ENCODE measurements at regions not wholly inside any gene's neighbourhood (a gene's known extent, or its start where the extent isn't known, plus 50 kb on each side); places are given as distances from the start of the nearest gene placed in this dataset.

DNA sequence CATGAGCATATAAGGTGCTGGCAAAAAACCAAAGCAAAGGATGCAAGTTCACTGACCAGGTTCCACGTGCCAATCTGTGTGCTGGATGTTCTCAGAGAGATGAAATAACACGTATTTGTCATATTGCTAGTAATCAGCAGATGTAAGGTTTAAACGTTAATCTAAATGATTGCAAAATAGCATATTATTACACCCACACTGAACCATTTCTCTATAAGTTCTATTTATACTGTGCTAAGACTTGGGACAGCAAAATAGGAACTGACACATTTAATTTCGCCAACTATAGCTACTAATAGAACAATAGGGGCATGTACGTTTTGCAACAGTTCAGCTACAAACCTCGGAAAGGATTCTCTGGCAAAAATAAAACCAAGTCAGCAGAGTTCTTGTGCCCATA is 350.3 kb upstream of the ZNF385D start:
- H3K27ac ChIP-seq (ENCODE audit: low read length) = no peak overlapping the region
- no peaks in the 10 kb centered on the region for H3K36me3 ChIP-seq (ENCODE audit: control insufficient read depth, insufficient read depth, low read length)
- no peaks in the 10 kb centered on the region for H3K27me3 ChIP-seq (ENCODE audit: control insufficient read depth, insufficient read depth, low read length)
- no peak overlapping the region for H3K4me3 ChIP-seq (ENCODE audit: low read length)
- H3K4me1 ChIP-seq (ENCODE audit: control insufficient read depth, insufficient read depth, low read length) = no peaks in the 10 kb centered on the region
- no peak for DNase-seq
- no peaks in the 10 kb centered on the region for H3K9me3 ChIP-seq (ENCODE audit: control insufficient read depth, low read depth, low read length)
- WGBS (ENCODE audit: insufficient coverage, low lambda C conversion rate) = no CpG with 5 or more reads among the region's 6 CpGs

DNA sequence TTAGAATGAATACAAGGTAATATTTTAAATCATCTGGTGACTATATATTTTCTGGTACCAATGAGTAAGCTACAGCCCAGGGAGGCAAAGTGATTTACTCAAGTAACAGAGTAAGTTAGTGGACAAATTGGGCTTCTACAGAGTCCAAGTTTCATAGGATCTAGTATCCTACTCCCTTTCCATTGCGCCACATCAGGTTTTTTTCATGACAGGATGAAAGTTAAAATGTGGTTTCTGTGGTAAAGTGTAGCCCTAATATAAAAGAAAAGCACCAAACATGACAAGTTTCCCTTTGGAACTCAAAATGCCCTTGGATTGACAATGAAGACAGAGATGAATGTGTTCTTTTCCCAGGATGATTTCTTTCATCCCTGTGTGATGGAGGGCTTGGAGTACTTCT is 350.8 kb upstream of the ZNF385D start:
- H3K9me3 ChIP-seq (ENCODE audit: control insufficient read depth, low read depth, low read length) = no peaks in the 10 kb centered on the region
- no peaks in the 10 kb centered on the region for H3K36me3 ChIP-seq (ENCODE audit: control insufficient read depth, insufficient read depth, low read length)
- H3K27ac ChIP-seq (ENCODE audit: low read length) = no peak overlapping the region
- no CpG with 5 or more reads among the region's 1 CpG for WGBS (ENCODE audit: insufficient coverage, low lambda C conversion rate)
- no peaks in the 10 kb centered on the region for H3K4me1 ChIP-seq (ENCODE audit: control insufficient read depth, insufficient read depth, low read length)
- H3K27me3 ChIP-seq (ENCODE audit: control insufficient read depth, insufficient read depth, low read length) = no peaks in the 10 kb centered on the region
- no peak overlapping the region for H3K4me3 ChIP-seq (ENCODE audit: low read length)
- DNase-seq = no peak

DNA sequence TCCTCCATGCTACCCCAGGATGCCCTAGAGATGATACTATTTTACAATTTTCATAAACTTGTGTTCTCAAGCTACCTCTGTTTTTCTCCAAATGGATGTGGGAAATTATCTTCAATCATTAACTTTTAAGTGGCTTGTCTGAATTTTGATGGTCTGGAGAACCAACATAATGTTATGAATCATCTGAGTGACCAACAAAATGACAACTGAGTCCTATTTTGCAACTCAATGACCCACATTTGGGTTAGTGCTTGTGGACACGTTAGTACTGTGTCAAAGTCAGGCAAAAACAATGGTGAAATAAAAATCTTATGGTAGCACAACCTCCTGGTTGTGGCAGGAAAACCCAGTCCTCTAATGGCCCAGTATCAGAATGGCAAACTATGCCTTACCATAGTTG is 352.4 kb upstream of the ZNF385D start:
- no peak overlapping the region for H3K27ac ChIP-seq (ENCODE audit: low read length)
- H3K9me3 ChIP-seq (ENCODE audit: control insufficient read depth, low read depth, low read length) = no peaks in the 10 kb centered on the region
- DNase-seq = no peak
- H3K27me3 ChIP-seq (ENCODE audit: control insufficient read depth, insufficient read depth, low read length) = no peaks in the 10 kb centered on the region
- no CpG with 5 or more reads among the region's 1 CpG for WGBS (ENCODE audit: insufficient coverage, low lambda C conversion rate)
- H3K4me3 ChIP-seq (ENCODE audit: low read length) = no peak overlapping the region
- no peaks in the 10 kb centered on the region for H3K4me1 ChIP-seq (ENCODE audit: control insufficient read depth, insufficient read depth, low read length)
- H3K36me3 ChIP-seq (ENCODE audit: control insufficient read depth, insufficient read depth, low read length) = no peaks in the 10 kb centered on the region

DNA sequence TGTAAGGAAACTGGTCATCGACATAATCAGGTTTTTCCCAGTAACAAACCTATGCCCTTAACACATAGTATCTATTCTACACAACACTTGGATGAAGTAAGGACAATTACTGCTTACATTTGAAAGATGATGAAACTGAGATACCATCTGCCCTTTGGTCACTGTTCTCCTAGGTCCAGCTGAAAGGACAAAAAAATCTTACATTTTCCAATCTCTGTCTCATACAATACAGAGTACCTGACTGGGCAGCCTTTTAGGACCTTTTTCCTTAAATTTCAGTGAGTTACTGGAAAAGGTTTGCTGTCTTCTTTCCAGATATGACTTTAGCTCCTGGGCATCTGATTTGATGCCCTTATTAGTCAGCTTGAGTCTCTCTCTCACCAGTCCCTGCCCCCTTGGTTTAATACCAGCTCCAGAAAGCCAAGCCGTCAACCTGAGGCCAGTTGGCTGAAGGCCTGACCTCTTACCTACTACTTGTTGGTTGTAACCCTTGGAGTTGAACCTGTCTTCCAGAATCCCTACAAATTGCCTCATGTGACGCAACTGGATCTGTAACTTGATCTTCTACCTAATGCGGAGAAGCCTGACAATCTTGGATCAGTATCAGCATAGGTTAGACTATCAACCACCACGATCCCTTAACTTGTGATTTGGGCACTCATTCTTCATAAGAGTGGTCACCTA is 355.3 kb upstream of the ZNF385D start:
- no peaks in the 10 kb centered on the region for H3K9me3 ChIP-seq (ENCODE audit: control insufficient read depth, low read depth, low read length)
- H3K27ac ChIP-seq (ENCODE audit: low read length) = no peak overlapping the region
- no peak overlapping the region for H3K4me3 ChIP-seq (ENCODE audit: low read length)
- H3K36me3 ChIP-seq (ENCODE audit: control insufficient read depth, insufficient read depth, low read length) = no peaks in the 10 kb centered on the region
- no peak for DNase-seq
- WGBS (ENCODE audit: insufficient coverage, low lambda C conversion rate) = 80% methylated on average over 1 of the region's 5 CpGs
- no peaks in the 10 kb centered on the region for H3K27me3 ChIP-seq (ENCODE audit: control insufficient read depth, insufficient read depth, low read length)
- no peaks in the 10 kb centered on the region for H3K4me1 ChIP-seq (ENCODE audit: control insufficient read depth, insufficient read depth, low read length)

DNA sequence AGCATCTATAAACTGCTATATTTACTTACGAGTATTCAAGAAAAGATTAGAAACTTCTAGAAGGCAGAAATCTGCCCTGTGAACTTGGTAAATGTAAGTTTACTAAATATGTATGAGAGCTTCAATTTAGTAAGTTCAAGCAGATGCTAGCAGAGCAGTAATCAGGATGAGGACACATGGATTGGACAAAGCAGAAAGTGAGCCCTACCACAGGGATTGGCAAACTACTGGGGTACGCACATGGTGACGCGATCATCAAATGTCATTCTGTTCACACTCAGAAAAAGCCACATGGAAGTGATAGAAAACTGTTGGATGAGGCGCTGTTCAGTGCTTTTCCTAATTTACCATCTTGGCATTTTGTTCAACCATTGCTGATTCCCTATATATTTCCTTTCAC is 360.2 kb upstream of the ZNF385D start:
- H3K4me1 ChIP-seq (ENCODE audit: control insufficient read depth, insufficient read depth, low read length) = no peaks in the 10 kb centered on the region
- no peaks in the 10 kb centered on the region for H3K36me3 ChIP-seq (ENCODE audit: control insufficient read depth, insufficient read depth, low read length)
- no peak overlapping the region for H3K4me3 ChIP-seq (ENCODE audit: low read length)
- no peaks in the 10 kb centered on the region for H3K27me3 ChIP-seq (ENCODE audit: control insufficient read depth, insufficient read depth, low read length)
- WGBS (ENCODE audit: insufficient coverage, low lambda C conversion rate) = 75% methylated on average over 2 of the region's 5 CpGs
- H3K9me3 ChIP-seq (ENCODE audit: control insufficient read depth, low read depth, low read length) = no peaks in the 10 kb centered on the region
- no peak for DNase-seq
- H3K27ac ChIP-seq (ENCODE audit: low read length) = no peak overlapping the region

DNA sequence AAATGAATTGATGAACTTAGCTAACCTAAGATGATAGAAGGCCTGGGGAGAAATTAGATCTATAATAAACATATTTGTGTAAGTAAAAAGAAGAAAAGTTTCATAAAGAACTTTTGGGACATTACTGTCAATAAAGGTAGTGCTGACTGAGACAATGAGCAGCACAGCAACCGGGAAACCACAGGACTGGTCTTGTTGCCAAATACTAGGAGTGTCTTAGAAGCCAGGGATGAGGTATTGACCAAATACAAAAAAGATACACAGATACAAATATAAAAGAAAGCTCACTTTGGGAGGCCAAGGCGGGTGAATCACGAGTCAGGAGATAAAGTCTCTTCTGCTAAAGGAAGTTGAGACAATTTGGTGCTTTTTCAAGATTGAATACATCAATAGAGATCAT is 362.4 kb upstream of the ZNF385D start:
- Histone ChIP-seq H3K9me3 (ENCODE audit: control insufficient read depth, low read depth, low read length) (no peaks in the 10 kb centered on the region), H3K27me3 (ENCODE audit: control insufficient read depth, insufficient read depth, low read length) (no peaks in the 10 kb centered on the region), H3K4me1 (ENCODE audit: control insufficient read depth, insufficient read depth, low read length) (no peaks in the 10 kb centered on the region), H3K36me3 (ENCODE audit: control insufficient read depth, insufficient read depth, low read length) (no peaks in the 10 kb centered on the region), H3K4me3 (ENCODE audit: low read length) (no peak overlapping the region), H3K27ac (ENCODE audit: low read length) (no peak overlapping the region)
- no peak for DNase-seq
- WGBS (ENCODE audit: insufficient coverage, low lambda C conversion rate) = 81% methylated on average over 3 of the region's 3 CpGs

DNA sequence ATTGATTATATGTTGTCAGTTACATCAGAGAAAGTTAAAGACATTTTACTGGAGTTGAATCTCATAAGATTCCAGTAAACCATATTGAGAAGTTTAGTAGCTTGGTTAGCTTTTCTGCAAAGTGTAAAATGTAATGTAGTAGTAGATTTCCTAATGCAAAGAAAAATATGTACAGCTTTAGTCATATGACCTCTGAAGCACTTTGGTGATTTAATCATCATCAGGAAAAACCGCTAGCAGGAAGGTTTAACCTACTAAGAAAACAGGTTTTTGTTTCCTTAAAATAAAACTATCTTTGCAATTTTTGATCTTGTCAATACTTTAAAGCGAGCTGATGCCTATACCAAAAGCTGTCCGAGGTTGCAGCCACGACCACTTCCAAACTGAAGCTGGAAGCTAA is 364.6 kb upstream of the ZNF385D start:
- no peaks in the 10 kb centered on the region for H3K36me3 ChIP-seq (ENCODE audit: control insufficient read depth, insufficient read depth, low read length)
- WGBS (ENCODE audit: insufficient coverage, low lambda C conversion rate) = 86% methylated on average over 1 of the region's 4 CpGs
- H3K27ac ChIP-seq (ENCODE audit: low read length) = no peak overlapping the region
- no peaks in the 10 kb centered on the region for H3K4me1 ChIP-seq (ENCODE audit: control insufficient read depth, insufficient read depth, low read length)
- H3K4me3 ChIP-seq (ENCODE audit: low read length) = no peak overlapping the region
- DNase-seq = no peak
- no peaks in the 10 kb centered on the region for H3K9me3 ChIP-seq (ENCODE audit: control insufficient read depth, low read depth, low read length)
- H3K27me3 ChIP-seq (ENCODE audit: control insufficient read depth, insufficient read depth, low read length) = no peaks in the 10 kb centered on the region

DNA sequence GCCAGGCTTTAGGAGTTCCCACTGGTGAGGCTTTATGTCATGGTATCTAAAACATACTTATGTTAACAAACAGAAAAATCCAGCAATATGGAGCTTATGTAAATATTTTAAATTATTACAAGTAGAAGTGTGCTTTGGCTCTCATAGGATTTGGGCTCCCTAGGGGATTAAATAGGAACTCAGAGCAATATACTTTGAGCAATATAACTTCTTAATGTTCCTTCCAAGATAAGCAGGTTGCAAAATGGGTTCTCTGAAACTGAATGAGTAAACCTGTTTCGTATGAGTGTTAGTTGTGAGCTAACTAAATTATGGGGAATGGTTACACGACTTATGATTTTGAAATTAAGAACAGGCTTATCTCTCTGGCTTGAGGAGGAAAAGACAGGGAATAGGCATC is 366.1 kb upstream of the ZNF385D start:
- Histone ChIP-seq H3K9me3 (ENCODE audit: control insufficient read depth, low read depth, low read length) (no peaks in the 10 kb centered on the region), H3K27me3 (ENCODE audit: control insufficient read depth, insufficient read depth, low read length) (no peaks in the 10 kb centered on the region), H3K4me1 (ENCODE audit: control insufficient read depth, insufficient read depth, low read length) (no peaks in the 10 kb centered on the region), H3K4me3 (ENCODE audit: low read length) (no peak overlapping the region), H3K36me3 (ENCODE audit: control insufficient read depth, insufficient read depth, low read length) (no peaks in the 10 kb centered on the region), H3K27ac (ENCODE audit: low read length) (no peak overlapping the region)
- DNase-seq = no peak
- WGBS (ENCODE audit: insufficient coverage, low lambda C conversion rate) = no CpG with 5 or more reads among the region's 2 CpGs

DNA sequence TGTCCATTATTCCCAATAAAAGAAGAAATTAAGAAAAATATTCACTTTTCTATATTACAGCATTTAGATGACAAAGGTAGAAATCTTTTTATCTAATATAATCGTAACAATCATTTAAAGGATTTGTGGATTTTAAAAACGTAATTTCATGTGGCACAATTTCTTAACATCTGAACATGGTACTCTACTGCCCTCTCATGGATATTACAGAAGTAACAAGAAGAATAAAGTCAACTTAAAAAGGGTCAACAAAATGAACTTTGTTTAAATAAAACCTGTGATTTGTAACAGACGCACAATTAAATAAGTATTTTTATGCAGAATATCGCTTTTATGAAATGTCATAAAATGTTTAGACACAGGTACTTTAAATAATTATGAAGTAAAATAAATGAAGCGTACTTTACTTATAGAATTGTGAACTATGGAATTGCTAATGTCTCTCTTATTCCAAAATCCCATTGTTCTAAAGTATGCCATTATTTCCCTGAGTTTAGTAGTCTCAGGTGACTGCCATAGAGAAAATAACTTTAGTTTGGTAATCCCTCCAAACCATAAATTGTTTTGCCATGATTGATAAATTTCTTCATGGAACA is 366.8 kb upstream of the ZNF385D start:
- 26% methylated on average over 5 of the region's 5 CpGs for WGBS (ENCODE audit: insufficient coverage, low lambda C conversion rate)
- DNase-seq = peak in 1 of 2 donors; percentile 5
- Histone ChIP-seq H3K27me3 (ENCODE audit: control insufficient read depth, insufficient read depth, low read length) (no peaks in the 10 kb centered on the region), H3K36me3 (ENCODE audit: control insufficient read depth, insufficient read depth, low read length) (no peaks in the 10 kb centered on the region), H3K4me1 (ENCODE audit: control insufficient read depth, insufficient read depth, low read length) (no peaks in the 10 kb centered on the region), H3K4me3 (ENCODE audit: low read length) (no peak overlapping the region), H3K27ac (ENCODE audit: low read length) (no peak overlapping the region), H3K9me3 (ENCODE audit: control insufficient read depth, low read depth, low read length) (no peaks in the 10 kb centered on the region)

DNA sequence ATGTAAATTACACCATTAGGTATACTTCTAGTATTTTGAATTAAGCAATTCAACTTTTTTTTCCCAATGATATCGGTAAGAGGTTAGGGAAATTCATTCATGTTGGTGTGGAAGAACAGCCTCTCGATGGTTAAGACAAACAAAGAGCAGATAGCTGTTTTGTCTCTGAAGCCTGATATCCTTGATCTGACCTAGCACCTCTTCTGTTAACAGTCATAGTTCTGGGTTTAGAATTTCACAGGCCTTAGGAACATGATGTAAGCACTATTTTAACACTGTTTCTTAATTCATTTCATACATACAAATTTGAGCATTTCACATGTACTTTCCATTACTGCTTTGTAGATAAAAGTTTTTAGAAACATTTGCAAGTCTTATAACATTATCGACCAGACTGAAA is 367.5 kb upstream of the ZNF385D start:
- no peak overlapping the region for H3K27ac ChIP-seq (ENCODE audit: low read length)
- H3K4me3 ChIP-seq (ENCODE audit: low read length) = no peak overlapping the region
- H3K9me3 ChIP-seq (ENCODE audit: control insufficient read depth, low read depth, low read length) = no peaks in the 10 kb centered on the region
- WGBS (ENCODE audit: insufficient coverage, low lambda C conversion rate) = 43% methylated on average over 1 of the region's 3 CpGs
- no peaks in the 10 kb centered on the region for H3K27me3 ChIP-seq (ENCODE audit: control insufficient read depth, insufficient read depth, low read length)
- H3K36me3 ChIP-seq (ENCODE audit: control insufficient read depth, insufficient read depth, low read length) = no peaks in the 10 kb centered on the region
- no peak for DNase-seq
- no peaks in the 10 kb centered on the region for H3K4me1 ChIP-seq (ENCODE audit: control insufficient read depth, insufficient read depth, low read length)

DNA sequence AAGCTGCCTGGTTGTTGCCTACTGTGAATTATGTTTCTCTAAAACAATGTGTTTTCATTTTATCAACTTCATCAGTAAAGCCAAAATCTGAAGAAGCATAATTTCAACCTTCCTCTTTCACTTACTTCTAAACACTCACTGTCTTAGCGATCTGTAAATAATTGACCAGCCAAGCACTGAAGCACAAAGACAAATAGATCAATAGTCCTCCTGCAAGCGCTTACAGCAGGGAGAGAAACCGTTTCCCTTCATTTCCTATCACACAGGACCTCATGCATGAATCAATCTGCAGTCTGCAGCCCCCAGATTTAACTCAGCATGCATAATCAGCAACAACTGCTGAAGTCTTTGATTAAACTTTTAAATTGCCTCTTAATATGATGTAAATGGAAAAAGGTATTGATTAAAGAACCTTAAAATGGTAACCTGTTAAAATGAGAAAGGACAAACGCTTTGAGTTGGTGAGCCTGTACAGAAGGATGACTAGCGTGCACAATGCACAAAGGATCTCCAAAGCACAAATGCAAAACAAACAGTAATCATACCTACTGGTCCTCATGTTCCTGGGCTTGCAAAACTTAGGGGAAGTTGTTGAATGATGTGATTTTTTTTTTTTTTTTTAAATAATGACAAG is 370.2 kb upstream of the ZNF385D start:
- Histone ChIP-seq H3K27ac (ENCODE audit: low read length) (no peak overlapping the region), H3K4me1 (ENCODE audit: control insufficient read depth, insufficient read depth, low read length) (no peaks in the 10 kb centered on the region), H3K9me3 (ENCODE audit: control insufficient read depth, low read depth, low read length) (no peaks in the 10 kb centered on the region), H3K36me3 (ENCODE audit: control insufficient read depth, insufficient read depth, low read length) (no peaks in the 10 kb centered on the region), H3K4me3 (ENCODE audit: low read length) (no peak overlapping the region), H3K27me3 (ENCODE audit: control insufficient read depth, insufficient read depth, low read length) (no peaks in the 10 kb centered on the region)
- DNase-seq = peak in 1 of 2 donors; percentile 6
- 60% methylated on average over 1 of the region's 5 CpGs for WGBS (ENCODE audit: insufficient coverage, low lambda C conversion rate)

Data from large intestine (tissue), 3 donors.